ENCODE measurements at regions not wholly inside any gene's neighbourhood (a gene's known extent, or its start where the extent isn't known, plus 50 kb on each side); places are given as distances from the start of the nearest gene placed in this dataset.

DNA sequence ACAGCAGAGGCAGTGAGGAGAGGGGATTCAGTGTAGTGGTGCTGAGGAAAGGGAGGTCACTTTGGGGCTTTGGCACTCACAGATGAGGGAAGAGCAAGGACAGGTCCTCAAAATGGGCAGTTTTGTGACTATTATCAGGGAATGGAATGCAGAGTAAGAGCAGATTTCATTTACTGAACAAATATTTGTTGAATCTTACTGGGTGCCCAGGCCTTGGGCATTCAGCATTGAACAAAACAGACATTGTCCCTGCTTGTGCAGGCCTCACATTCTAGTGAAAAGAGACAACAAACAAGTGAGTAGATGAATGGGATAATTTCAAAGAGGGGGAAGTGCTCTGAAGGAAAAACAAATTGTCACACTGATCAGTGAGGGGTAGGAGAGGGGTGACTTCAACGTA, 404.1 kb downstream of the DMRT2 start:
- no peaks in the 10 kb centered on the region for H3K9me3 ChIP-seq
- TF ChIP-seq CTCF (IDR thresholded peaks at IDR 0.05) (no peak), POLR2A (IDR thresholded peaks at IDR 0.05) (no peak)
- no peak for DNase-seq
- no peaks in the 10 kb centered on the region for H3K36me3 ChIP-seq
- H3K4me3 ChIP-seq = no peak overlapping the region
- H3K27me3 ChIP-seq = no peaks in the 10 kb centered on the region
- H3K27ac ChIP-seq = no peak overlapping the region
- no peaks in the 10 kb centered on the region for H3K4me1 ChIP-seq

DNA sequence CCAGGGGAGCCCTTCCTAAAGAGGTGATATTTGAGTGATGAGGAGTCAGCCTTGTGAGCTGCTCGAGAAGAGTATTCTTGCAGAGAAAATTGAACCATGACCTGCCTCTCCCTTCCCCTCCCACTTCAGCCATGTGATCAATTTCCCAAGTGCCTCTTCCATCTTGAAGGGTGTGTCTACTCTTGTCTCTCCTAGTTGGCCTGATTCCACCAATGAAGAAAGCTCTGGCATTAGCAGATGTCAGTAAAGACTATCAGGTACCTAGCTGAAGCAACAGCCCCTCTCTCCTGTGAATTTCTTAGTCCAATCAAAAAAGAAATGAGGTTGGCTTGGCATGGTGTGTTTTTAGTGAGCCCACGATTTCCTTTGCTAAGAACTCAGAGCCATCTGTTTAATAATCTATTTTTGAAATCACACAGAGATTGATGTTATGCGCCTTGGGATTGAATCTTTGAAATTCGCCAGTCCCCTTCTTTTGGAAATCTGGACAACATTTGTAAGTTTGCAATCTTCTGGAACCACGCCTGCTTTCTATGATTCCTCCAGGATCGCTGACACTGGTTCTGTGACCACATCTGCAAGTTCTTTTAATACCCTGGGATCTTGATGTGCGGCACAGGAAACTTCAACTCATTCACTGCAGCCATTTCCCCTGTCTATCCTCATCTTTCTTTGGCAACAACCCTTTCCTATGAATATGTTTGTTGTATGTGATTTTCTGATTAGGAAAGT, 404.6 kb downstream of the DMRT2 start:
- no peak for DNase-seq

GRCh38 chr9:1455766-1456165, 405.6 kb downstream of the DMRT2 start:
- DNase-seq = no peak
- no peaks in the 10 kb centered on the region for H3K9me3 ChIP-seq
- no peak overlapping the region for H3K27ac ChIP-seq
- no peak overlapping the region for H3K4me3 ChIP-seq
- no peaks in the 10 kb centered on the region for H3K27me3 ChIP-seq
- TF ChIP-seq POLR2A (IDR thresholded peaks at IDR 0.05) (no peak), CTCF (IDR thresholded peaks at IDR 0.05) (no peak)
- H3K36me3 ChIP-seq = no peaks in the 10 kb centered on the region
- H3K4me1 ChIP-seq = no peaks in the 10 kb centered on the region

More for the DNA sequence above, 404.6 kb downstream of the DMRT2 start:
- H3K27ac ChIP-seq = no peak overlapping the region
- H3K4me3 ChIP-seq = no peak overlapping the region
- H3K9me3 ChIP-seq = no peaks in the 10 kb centered on the region
- no peaks in the 10 kb centered on the region for H3K36me3 ChIP-seq
- no peaks in the 10 kb centered on the region for H3K4me1 ChIP-seq
- H3K27me3 ChIP-seq = no peaks in the 10 kb centered on the region
- TF ChIP-seq CTCF (IDR thresholded peaks at IDR 0.05) = no peak
- TF ChIP-seq POLR2A (IDR thresholded peaks at IDR 0.05) = no peak

DNA sequence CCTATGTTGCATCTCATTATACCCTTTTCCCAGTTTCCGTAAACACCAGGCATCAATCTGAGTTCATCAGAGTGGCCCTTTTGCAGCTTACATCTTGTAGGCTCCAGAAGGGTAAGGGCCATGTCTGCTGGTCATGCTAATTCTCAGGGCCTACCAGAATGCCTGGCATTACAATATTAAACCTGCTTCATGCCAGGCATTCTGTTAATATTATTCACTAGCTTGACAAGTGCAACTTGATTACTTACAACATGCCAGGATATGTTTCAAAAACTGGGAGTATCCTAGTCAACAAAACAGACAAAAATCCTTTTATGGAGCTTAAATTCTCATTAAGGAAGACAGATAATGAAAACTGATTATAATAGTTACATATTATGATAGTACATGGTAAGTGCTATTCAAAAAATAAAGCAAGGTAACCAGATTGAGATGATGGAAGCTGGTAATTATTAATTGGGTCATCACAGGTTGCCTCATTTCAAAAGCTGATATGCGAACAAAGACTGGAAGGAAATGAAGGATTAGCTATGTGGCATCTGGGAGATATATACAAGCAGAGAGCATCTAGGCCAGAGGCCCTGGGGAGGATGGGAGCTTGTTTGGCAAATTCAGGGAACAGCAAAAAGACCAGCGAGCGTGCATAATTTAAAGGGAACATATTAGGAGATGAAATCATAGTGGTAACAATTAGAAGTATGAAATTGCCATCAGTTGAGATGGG, 406.3 kb downstream of the DMRT2 start:
- no peak for TF ChIP-seq CTCF (IDR thresholded peaks at IDR 0.05)
- no peak for DNase-seq
- H3K36me3 ChIP-seq = no peaks in the 10 kb centered on the region
- H3K27ac ChIP-seq = no peak overlapping the region
- H3K9me3 ChIP-seq = no peaks in the 10 kb centered on the region
- no peak overlapping the region for H3K4me3 ChIP-seq
- no peaks in the 10 kb centered on the region for H3K4me1 ChIP-seq
- no peaks in the 10 kb centered on the region for H3K27me3 ChIP-seq

DNA sequence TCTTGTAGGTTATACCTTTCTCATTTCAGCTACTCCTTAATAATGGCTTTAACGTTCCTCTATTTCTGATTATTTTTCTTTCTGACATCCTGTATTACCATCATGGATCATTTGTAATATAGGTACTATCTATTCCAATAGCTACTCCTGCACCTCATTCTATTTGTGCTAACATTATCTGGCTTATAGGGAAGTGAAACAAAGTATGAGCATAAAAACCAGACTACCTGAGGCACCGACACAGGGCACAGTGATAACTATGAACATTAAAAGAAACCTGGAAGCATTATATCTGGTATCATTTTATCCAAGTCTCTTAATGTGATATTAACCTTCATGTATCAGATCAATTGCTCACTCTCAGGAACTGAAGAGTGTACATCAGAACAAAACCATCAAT, 407.3 kb downstream of the DMRT2 start:
- H3K27ac ChIP-seq = no peak overlapping the region
- no peaks in the 10 kb centered on the region for H3K27me3 ChIP-seq
- H3K4me1 ChIP-seq = no peaks in the 10 kb centered on the region
- no peaks in the 10 kb centered on the region for H3K9me3 ChIP-seq
- no peak overlapping the region for H3K4me3 ChIP-seq
- no peaks in the 10 kb centered on the region for H3K36me3 ChIP-seq
- TF ChIP-seq CTCF (IDR thresholded peaks at IDR 0.05) (no peak), POLR2A (IDR thresholded peaks at IDR 0.05) (no peak)
- no peak for DNase-seq

Data from Peyer's patch (tissue), 4 donors.